GM12892 (cell line): ENCODE measurements at regions not wholly inside any gene's neighbourhood (a gene's known extent, or its start where the extent isn't known, plus 50 kb on each side); places are given as distances from the start of the nearest gene placed in this dataset.

ENCODE experiments used
- DNase-seq: peaks from one replicate; pipeline ENCODE4 v3.0.0; 2011; ENCODE audit not compliant: insufficient read length
- FAIRE-seq: peaks from 2 replicates; lab custom pipeline; 2011; peaks lifted over from hg19 to GRCh38; lab: Jason Lieb, UNC
- POLR2A ChIP-seq: IDR thresholded peaks from 2 replicates; pipeline ENCODE4 v1.6.1; 2011; ENCODE audit warnings: low read depth, low read length, control low read depth
- POLR2AphosphoS5 ChIP-seq: IDR thresholded peaks from 2 replicates; pipeline ENCODE4 v1.6.1; 2011; ENCODE audit warnings: low read depth, low read length, control low read depth
- TAF1 ChIP-seq: IDR thresholded peaks from 2 replicates; pipeline ENCODE4 v1.6.1; 2011; ENCODE audit warnings: low read depth, mild to moderate bottlenecking, control low read depth, low read length, borderline replicate concordance

- TF ChIP-seq TAF1 (no peak), POLR2A (no peak), POLR2AphosphoS5 (no peak)
- DNase-seq (no peak), FAIRE-seq (no peak)
Observed at GRCh38 chr11:130749216-130749615, 167.1 kb downstream of the SNX19 start.

DNA sequence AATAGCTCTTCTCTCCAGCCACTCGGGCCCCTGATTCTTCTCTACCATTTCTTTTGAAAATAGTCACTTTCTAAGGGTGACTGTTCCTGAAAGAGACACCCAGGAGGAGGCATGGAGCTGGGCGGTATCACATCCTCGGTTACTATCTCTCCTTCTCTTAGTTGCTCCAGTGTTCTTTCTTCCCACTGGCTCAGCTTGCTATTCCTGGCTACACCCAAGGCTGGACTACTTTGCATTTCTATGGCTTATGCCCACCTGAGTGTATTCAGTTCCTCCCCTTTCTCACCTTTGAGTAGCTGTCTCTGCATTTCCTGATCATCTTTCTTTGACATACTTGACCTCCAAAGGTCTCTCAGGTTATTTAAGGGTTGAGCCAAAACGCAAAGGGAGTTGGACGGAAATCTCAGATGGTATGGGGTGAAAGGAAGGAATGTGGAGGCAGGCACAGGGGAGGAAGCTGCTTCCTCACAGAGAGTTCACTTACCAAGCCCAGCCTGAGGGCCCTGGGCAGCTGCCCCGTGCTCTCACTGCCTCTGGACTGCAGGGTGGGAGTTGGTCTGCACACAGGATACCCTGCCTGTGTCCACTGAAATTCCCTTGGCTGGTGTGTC is 155.7 kb downstream of the SNX19 start:
- no peak for FAIRE-seq
- DNase-seq: no peak
- no peak for TF ChIP-seq TAF1
- TF ChIP-seq POLR2A: no peak
- no peak for TF ChIP-seq POLR2AphosphoS5

DNA sequence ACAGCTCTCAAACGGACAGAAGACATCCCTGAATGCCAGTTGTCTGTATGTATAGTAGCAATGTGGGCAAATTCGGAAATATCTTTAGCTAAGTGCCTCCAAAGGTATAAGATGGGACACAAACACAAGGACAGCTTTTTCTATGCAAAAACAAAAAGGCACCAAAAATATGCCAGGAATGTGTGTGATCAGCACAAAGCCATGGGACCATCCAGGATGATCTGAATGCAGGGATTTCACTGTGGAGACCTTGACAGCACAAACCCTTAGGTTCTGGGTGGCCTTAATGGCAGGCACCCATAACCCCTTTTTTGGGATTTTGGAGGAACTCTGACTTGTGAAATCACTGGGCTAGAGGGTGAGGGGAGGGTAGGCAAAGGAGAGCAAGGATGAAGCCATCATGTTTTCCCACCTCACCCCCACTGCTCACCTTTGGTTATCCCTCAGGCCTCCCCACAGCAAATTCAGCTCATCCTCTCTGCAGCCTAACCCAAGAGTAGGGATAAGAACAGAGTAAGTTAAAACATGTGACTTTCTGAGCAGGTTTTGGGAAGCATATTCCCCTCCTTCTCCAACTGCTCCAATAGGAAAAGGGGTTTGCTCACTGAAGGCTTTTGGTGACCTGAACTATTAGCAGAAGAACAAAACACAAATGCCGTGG is 154.6 kb downstream of the SNX19 start:
- DNase-seq (no peak), FAIRE-seq (peak; percentile 21)
- no peak for TF ChIP-seq TAF1
- no peak for TF ChIP-seq POLR2AphosphoS5
- no peak for TF ChIP-seq POLR2A

- TF ChIP-seq POLR2A (no peak), POLR2AphosphoS5 (no peak), TAF1 (no peak)
- FAIRE-seq (no peak), DNase-seq (no peak)
Observed at GRCh38 chr11:130762638-130763037, 153.6 kb downstream of the SNX19 start.

DNA sequence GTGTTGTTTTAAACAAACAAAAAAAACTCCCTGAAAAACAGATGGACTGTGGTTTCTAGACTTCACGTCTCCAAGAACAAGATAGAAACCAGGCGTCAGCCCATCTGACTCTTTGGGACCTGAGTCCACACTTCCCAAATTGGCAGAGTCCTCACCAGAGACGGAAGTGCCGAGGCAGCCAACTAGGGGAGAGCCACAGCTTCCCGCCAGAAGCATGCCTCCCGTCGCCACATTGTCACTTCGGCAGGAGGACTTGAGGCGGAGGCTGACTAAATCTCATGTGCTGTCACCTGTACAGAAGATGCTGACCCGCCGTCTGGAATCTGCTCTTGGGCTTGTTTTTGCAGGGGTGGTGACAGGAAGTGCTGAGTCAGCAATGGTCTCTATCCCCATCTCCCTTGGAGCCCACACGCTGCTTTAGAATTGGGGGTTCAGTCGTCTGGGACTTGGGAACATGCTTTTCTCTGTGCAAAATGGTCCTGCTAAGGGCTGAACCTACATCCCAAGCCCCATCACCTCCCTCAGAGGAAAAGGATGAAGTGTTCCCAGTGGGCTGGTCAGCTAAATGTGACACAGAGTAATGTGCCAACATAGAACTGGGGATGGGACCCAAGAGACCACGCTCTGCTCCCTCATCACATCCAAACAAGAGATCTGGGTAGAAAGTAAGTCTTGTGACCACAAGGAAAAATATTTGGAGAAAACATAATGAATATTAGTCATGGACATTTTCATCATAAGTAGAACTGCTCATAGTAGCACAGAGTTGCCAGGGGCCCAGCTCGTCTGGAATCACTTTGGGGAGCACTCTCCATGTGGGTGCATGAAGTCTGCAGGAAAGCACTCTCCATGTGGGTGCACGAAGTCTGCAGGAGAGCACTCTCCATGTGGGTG is 152.9 kb downstream of the SNX19 start:
- DNase-seq: no peak
- no peak for TF ChIP-seq POLR2AphosphoS5
- peak; percentile 21 for FAIRE-seq

DNA sequence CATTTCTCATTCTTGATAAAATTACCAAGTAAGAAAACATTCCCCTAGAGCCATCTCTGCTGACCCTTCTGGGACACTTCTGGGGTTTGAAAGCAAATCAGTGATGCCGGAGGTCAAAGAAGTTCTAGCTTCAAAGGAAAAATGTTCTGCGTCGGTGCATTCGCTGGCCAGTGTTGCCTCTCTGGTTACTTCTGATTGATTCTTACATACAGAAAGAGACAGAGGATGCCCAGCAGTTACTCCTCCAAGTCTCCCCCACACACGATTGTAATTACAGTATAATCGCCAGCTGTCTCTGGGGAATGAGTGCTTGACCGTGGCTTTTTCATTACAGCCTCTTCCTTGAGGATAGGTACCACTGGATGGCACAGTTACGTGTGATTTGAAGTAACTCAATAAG is 150.9 kb downstream of the SNX19 start:
- FAIRE-seq (no peak), DNase-seq (no peak)
- TF ChIP-seq TAF1 (no peak), POLR2AphosphoS5 (no peak), POLR2A (no peak)

GRCh38 chr11:130765951-130766649 is 150.2 kb downstream of the SNX19 start:
- no peak for TF ChIP-seq POLR2A
- no peak for TF ChIP-seq TAF1
- no peak for TF ChIP-seq POLR2AphosphoS5
- DNase-seq: no peak
- peak; percentile 92 for FAIRE-seq

DNA sequence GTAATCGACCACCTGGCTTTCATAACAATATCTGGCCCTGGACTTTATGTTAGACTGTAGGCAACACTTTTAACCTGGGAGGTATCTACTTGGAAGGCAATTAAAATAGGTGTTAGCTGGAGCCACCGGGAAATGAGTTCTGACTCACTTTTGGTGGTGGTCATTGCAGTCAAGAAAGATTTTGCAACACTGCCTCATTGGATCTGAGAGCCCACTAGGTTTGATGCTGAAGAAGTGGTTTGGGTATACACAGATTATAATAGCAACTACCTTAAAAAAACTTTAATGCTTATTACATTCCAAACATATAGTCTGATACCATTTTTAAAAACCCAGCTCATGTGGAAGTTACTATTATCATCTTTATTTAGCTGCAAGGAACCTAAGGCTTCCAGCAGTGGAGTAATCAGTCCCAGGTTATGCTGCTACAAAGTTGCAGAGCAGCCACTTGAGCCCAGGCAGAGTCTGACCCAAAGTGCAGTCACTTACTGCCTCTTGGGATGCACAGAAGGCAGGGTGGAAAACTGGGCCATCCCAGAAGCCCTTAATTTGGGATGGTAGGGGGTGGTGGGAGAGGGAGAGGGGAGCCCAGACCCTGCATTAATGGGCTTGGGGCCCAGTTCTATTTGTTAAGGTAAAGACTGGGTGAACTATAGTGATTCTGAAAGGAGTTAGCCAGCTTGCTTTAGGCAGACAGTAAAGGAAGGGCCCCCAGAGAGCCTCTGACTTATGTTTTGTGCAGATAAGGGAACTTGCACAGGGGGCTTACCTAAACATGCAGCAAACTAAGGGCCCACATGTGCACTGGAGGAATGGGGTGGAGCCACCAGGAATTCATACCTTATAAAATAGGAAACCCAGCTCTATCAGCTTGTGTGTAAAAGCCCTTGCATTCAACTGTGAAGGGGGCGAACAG is 149.4 kb downstream of the SNX19 start:
- TF ChIP-seq POLR2AphosphoS5: no peak
- no peak for TF ChIP-seq TAF1
- TF ChIP-seq POLR2A: no peak
- DNase-seq (no peak), FAIRE-seq (no peak)

- FAIRE-seq (peak; percentile 14), DNase-seq (no peak)
- no peak for TF ChIP-seq POLR2AphosphoS5
- no peak for TF ChIP-seq TAF1
- no peak for TF ChIP-seq POLR2A
Observed at GRCh38 chr11:130769782-130770535, 146.3 kb downstream of the SNX19 start.

DNA sequence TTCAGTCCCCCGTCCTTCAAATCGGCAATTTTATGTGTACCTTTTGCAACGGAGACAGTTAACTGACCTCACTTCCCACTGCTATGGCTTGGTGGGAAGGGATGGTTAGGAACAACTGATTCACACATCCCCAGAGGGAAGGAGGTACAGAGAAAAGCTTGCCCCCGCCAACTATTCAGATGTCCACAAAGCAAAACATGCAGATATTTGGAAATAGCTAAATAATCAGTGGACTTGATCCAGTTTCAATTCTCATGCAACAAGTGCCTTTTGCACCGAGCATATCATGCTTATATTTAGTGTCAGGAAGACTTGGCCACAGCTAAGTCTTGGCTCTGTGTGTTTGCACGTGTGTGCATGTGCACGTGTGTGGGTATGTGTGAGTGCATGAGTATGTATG is 144.6 kb downstream of the SNX19 start:
- FAIRE-seq: no peak
- TF ChIP-seq POLR2AphosphoS5 (no peak), POLR2A (no peak), TAF1 (no peak)
- no peak for DNase-seq
